ACC112 (cell line): ENCODE measurements at regions not wholly inside any gene's neighbourhood (a gene's known extent, or its start where the extent isn't known, plus 50 kb on each side); places are given as distances from the start of the nearest gene placed in this dataset.
A peak's percentile ranks its signal among the peaks of the same experiment; 100 is the strongest.

ENCODE experiments used
- H2AFZ ChIP-seq: fragments of 200-600 bp; sonication (generic); one replicate; pipeline ENCODE4 v1.6.0; 2017; ENCODE audit warnings: antibody characterized with exemption, low read length; ENCODE audit not compliant: unreplicated experiment
- H3K27ac ChIP-seq: fragments of 200-600 bp; sonication (generic); 2 replicates; pipeline ENCODE4 v1.5.1; 2014; ENCODE audit warnings: low read depth, mild to moderate bottlenecking, antibody characterized with exemption, low read length, moderate library complexity
- H3K27me3 ChIP-seq: fragments of 200-600 bp; sonication (generic); 2 replicates; pipeline ENCODE4 v1.6.1; 2014; ENCODE audit warnings: mild to moderate bottlenecking, antibody characterized with exemption, low read length, moderate library complexity, mixed read lengths; ENCODE audit not compliant: insufficient read depth
- H3K36me3 ChIP-seq: fragments of 200-600 bp; sonication (generic); 2 replicates; pipeline ENCODE4 v1.6.1; 2016; ENCODE audit warnings: mild to moderate bottlenecking, antibody characterized with exemption, low read length, moderate library complexity, mixed read lengths; ENCODE audit not compliant: insufficient read depth
- H3K4me1 ChIP-seq: fragments of 200-600 bp; sonication (generic); one replicate; pipeline ENCODE4 v1.6.1; 2016; ENCODE audit warnings: low read length, mixed read lengths; ENCODE audit not compliant: insufficient read depth, unreplicated experiment, control insufficient read depth
- H3K4me3 ChIP-seq: fragments of 200-600 bp; sonication (generic); 2 replicates; pipeline ENCODE4 v1.5.1; 2014; ENCODE audit warnings: mild to moderate bottlenecking, low read depth, low read length
- H3K79me2 ChIP-seq: fragments of 200-600 bp; sonication (generic); one replicate; pipeline ENCODE4 v1.6.0; 2016; ENCODE audit warnings: low read length; ENCODE audit not compliant: control insufficient read depth, unreplicated experiment, insufficient read depth

GRCh38 chr5:153212471-153212870 is 278.0 kb upstream of the GRIA1 start:
- no peak overlapping the region for H2AFZ ChIP-seq
- H3K4me1 ChIP-seq, result no peaks in the 10 kb centered on the region
- no peaks in the 10 kb centered on the region for H3K27me3 ChIP-seq
- no peak overlapping the region for H3K27ac ChIP-seq
- no peaks in the 10 kb centered on the region for H3K79me2 ChIP-seq
- no peaks in the 10 kb centered on the region for H3K36me3 ChIP-seq
- no peak overlapping the region for H3K4me3 ChIP-seq

- H3K27me3 ChIP-seq, result no peaks in the 10 kb centered on the region
- H3K4me3 ChIP-seq, result peak overlapping the region; percentile 46; the same call in 1 of the 2 replicates
- no peaks in the 10 kb centered on the region for H3K36me3 ChIP-seq
- H3K79me2 ChIP-seq, result no peaks in the 10 kb centered on the region
- peaks cover 25% of the 10 kb centered on the region for H3K4me1 ChIP-seq
- H2AFZ ChIP-seq, result peak overlapping the region; percentile 95
- peak overlapping the region; percentile 96 for H3K27ac ChIP-seq
Observed at GRCh38 chr5:153222936-153223335, 267.5 kb upstream of the GRIA1 start.

GRCh38 chr5:153223376-153223775 is 267.1 kb upstream of the GRIA1 start:
- peak overlapping the region; percentile 96 for H3K27ac ChIP-seq
- no peaks in the 10 kb centered on the region for H3K36me3 ChIP-seq
- peak overlapping the region; percentile 95 for H2AFZ ChIP-seq
- peaks cover 25% of the 10 kb centered on the region for H3K4me1 ChIP-seq
- H3K27me3 ChIP-seq, result no peaks in the 10 kb centered on the region
- peak overlapping the region; percentile 46; the same call in 1 of the 2 replicates for H3K4me3 ChIP-seq
- H3K79me2 ChIP-seq, result no peaks in the 10 kb centered on the region

- Histone ChIP-seq H3K27ac (no peak overlapping the region), H3K4me3 (no peak overlapping the region), H3K27me3 (no peaks in the 10 kb centered on the region), H3K79me2 (no peaks in the 10 kb centered on the region), H2AFZ (no peak overlapping the region), H3K36me3 (no peaks in the 10 kb centered on the region), H3K4me1 (peaks cover 25% of the 10 kb centered on the region)
Observed at GRCh38 chr5:153224651-153225050, 265.8 kb upstream of the GRIA1 start.

GRCh38 chr5:153233933-153234332 is 256.5 kb upstream of the GRIA1 start:
- no peaks in the 10 kb centered on the region for H3K27me3 ChIP-seq
- no peak overlapping the region for H3K27ac ChIP-seq
- H3K79me2 ChIP-seq, result no peaks in the 10 kb centered on the region
- no peaks in the 10 kb centered on the region for H3K4me1 ChIP-seq
- H3K4me3 ChIP-seq, result no peak overlapping the region
- no peak overlapping the region for H2AFZ ChIP-seq
- H3K36me3 ChIP-seq, result no peaks in the 10 kb centered on the region

GRCh38 chr5:153236319-153236718 is 254.2 kb upstream of the GRIA1 start:
- Histone ChIP-seq H3K4me1 (no peaks in the 10 kb centered on the region), H2AFZ (no peak overlapping the region), H3K36me3 (no peaks in the 10 kb centered on the region), H3K27ac (no peak overlapping the region), H3K4me3 (no peak overlapping the region), H3K79me2 (no peaks in the 10 kb centered on the region), H3K27me3 (no peaks in the 10 kb centered on the region)

- no peak overlapping the region for H2AFZ ChIP-seq
- H3K79me2 ChIP-seq, result no peaks in the 10 kb centered on the region
- H3K4me1 ChIP-seq, result no peaks in the 10 kb centered on the region
- H3K27me3 ChIP-seq, result no peaks in the 10 kb centered on the region
- no peaks in the 10 kb centered on the region for H3K36me3 ChIP-seq
- no peak overlapping the region for H3K27ac ChIP-seq
- H3K4me3 ChIP-seq, result no peak overlapping the region
Observed at GRCh38 chr5:153237671-153238332, 252.7 kb upstream of the GRIA1 start.

- H3K79me2 ChIP-seq, result no peaks in the 10 kb centered on the region
- no peaks in the 10 kb centered on the region for H3K27me3 ChIP-seq
- H3K27ac ChIP-seq, result no peak overlapping the region
- no peaks in the 10 kb centered on the region for H3K4me1 ChIP-seq
- H3K4me3 ChIP-seq, result no peak overlapping the region
- H3K36me3 ChIP-seq, result no peaks in the 10 kb centered on the region
- H2AFZ ChIP-seq, result no peak overlapping the region
Observed at GRCh38 chr5:153257381-153257780, 233.1 kb upstream of the GRIA1 start.

GRCh38 chr5:153258469-153258868 is 232.0 kb upstream of the GRIA1 start:
- Histone ChIP-seq H3K27me3 (no peaks in the 10 kb centered on the region), H3K79me2 (no peaks in the 10 kb centered on the region), H3K36me3 (no peaks in the 10 kb centered on the region), H3K4me3 (no peak overlapping the region), H3K4me1 (no peaks in the 10 kb centered on the region), H3K27ac (no peak overlapping the region), H2AFZ (no peak overlapping the region)

- Histone ChIP-seq H3K27ac (no peak overlapping the region), H3K27me3 (peaks cover 4% of the 10 kb centered on the region; the same call in 1 of the 2 replicates), H3K36me3 (no peaks in the 10 kb centered on the region), H3K79me2 (no peaks in the 10 kb centered on the region), H3K4me3 (no peak overlapping the region), H2AFZ (no peak overlapping the region), H3K4me1 (no peaks in the 10 kb centered on the region)
Observed at GRCh38 chr5:153267506-153267905, 223.0 kb upstream of the GRIA1 start.

- no peak overlapping the region for H2AFZ ChIP-seq
- H3K27ac ChIP-seq, result no peak overlapping the region
- H3K36me3 ChIP-seq, result no peaks in the 10 kb centered on the region
- H3K4me3 ChIP-seq, result no peak overlapping the region
- H3K27me3 ChIP-seq, result no peaks in the 10 kb centered on the region
- no peaks in the 10 kb centered on the region for H3K79me2 ChIP-seq
- H3K4me1 ChIP-seq, result no peaks in the 10 kb centered on the region
Observed at GRCh38 chr5:153275695-153276094, 214.8 kb upstream of the GRIA1 start.
